Right lobe of liver (tissue), 4 donors: ENCODE measurements at regions not wholly inside any gene's neighbourhood (a gene's known extent, or its start where the extent isn't known, plus 50 kb on each side); places are given as distances from the start of the nearest gene placed in this dataset.

ENCODE experiments used
- POLR2A ChIP-seq: fragments of 450-650 bp; IDR thresholded peaks from one replicate; pipeline ENCODE4 v1.6.1; 2017; ENCODE audit warnings: antibody characterized with exemption, mild to moderate bottlenecking
- TF ChIP-seq, protein P1 (sequence below), 4 donors: fragments of 200-600 bp in 3 of 4; fragments of 450-650 bp in 1 of 4; IDR thresholded peaks; one replicate each; pipeline versions ENCODE4 v1.5.1 to v1.8.0; 2016 to 2022; ENCODE audit warnings: antibody characterized with exemption in 4 of 4, mild to moderate bottlenecking in 2 of 4
- donor health status: DM: no; HTN: no; CAD: no.
- donor health status: DM: no; HTN: no; CAD: no.
- donor health status: DM: no; HTN: yes; CAD: no.

DNA sequence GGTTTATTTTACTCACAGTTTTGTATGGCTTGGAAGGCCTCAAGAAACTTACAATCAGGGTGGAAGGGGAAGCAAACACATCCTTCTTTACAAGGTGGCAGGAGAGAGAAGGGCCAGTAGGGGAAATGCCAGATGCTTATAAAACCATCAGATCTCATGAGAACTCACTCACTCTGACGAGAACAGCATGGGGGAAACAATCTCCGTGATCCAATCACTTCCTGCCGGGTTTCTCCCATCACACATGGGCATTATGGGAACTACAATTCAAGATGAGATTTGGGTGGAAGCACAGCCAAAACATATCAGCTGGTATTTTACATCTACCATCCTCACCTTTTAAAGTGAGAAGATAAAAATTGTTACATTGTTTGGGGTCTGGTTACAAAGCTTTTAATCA, 427.9 kb upstream of the CDH7 start:
- TF ChIP-seq POLR2A = no peak
- TF ChIP-seq, protein P1, sequence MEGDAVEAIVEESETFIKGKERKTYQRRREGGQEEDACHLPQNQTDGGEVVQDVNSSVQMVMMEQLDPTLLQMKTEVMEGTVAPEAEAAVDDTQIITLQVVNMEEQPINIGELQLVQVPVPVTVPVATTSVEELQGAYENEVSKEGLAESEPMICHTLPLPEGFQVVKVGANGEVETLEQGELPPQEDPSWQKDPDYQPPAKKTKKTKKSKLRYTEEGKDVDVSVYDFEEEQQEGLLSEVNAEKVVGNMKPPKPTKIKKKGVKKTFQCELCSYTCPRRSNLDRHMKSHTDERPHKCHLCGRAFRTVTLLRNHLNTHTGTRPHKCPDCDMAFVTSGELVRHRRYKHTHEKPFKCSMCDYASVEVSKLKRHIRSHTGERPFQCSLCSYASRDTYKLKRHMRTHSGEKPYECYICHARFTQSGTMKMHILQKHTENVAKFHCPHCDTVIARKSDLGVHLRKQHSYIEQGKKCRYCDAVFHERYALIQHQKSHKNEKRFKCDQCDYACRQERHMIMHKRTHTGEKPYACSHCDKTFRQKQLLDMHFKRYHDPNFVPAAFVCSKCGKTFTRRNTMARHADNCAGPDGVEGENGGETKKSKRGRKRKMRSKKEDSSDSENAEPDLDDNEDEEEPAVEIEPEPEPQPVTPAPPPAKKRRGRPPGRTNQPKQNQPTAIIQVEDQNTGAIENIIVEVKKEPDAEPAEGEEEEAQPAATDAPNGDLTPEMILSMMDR (IDR thresholded peaks at IDR 0.05) = no peak
